Skeletal muscle satellite cell (primary cell): ENCODE measurements at regions not wholly inside any gene's neighbourhood (a gene's known extent, or its start where the extent isn't known, plus 50 kb on each side); places are given as distances from the start of the nearest gene placed in this dataset.
A peak's percentile ranks its signal among the peaks of the same experiment; 100 is the strongest.

ENCODE experiments used
- H3K27me3 ChIP-seq: 2 replicates; pipeline ENCODE4 v1.7.0; 2013; ENCODE audit warnings: low read length; ENCODE audit not compliant: control insufficient read depth, insufficient read depth
- H3K36me3 ChIP-seq: 2 replicates; pipeline ENCODE4 v1.7.0; 2013; ENCODE audit warnings: mild to moderate bottlenecking, control low read depth, low read length; ENCODE audit not compliant: insufficient read depth
- H3K4me1 ChIP-seq: 2 replicates; pipeline ENCODE4 v1.7.0; 2013; ENCODE audit warnings: low read length; ENCODE audit not compliant: control insufficient read depth, insufficient read depth
- H3K4me2 ChIP-seq: 2 replicates; pipeline ENCODE4 v1.7.0; 2013; ENCODE audit warnings: mild to moderate bottlenecking, low read length
- H3K4me3 ChIP-seq: 2 replicates; pipeline ENCODE4 v1.7.0; 2013; ENCODE audit warnings: low read length
- H3K9ac ChIP-seq: 2 replicates; pipeline ENCODE4 v1.7.0; 2013; ENCODE audit warnings: mild to moderate bottlenecking, low read depth, low read length, moderate library complexity
- H3K9me3 ChIP-seq: replicated peaks from 2 replicates; pipeline ENCODE4 v1.7.0; 2013; ENCODE audit warnings: mild to moderate bottlenecking, control low read depth, low read length

DNA sequence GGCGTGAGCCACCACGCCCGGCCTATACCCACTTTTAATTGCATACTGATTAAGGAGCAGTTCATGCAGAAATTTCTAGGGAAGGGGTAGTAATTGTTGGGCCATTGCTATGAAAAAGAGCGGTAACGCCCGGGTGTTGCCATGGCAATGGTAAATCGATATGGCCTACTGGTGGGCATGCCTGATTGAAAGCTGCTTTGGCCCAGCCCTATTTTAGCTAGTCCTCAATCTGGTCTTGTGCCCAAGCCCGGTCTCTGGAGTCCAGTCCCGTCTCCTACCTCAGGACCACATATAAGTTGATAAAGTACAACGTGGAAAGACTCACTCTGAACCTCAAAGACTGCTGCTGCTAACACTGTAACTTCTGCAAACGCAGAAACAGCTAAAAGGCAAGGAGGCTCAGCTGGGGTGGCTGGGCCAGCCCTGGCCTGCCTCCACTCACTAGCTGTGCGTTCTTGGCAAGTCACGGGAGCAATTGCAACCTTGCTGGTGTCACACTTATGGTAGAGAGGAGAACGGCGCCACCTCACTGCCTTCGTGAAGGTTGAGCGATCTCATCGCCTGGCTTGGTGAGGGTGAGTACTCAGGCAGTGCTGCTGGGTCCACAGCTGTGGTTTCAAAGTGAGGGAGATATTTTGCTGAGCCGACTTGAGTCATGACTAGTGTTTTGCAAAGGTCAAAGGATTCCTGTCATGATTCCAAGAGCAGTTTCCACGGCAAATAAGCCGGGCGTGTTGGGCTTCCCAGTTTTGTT, 57.0 kb upstream of the GRPEL1 start:
- Histone ChIP-seq H3K4me3 (no peak overlapping the region), H3K36me3 (no peaks in the 10 kb centered on the region), H3K9me3 (no peaks in the 10 kb centered on the region), H3K4me2 (peak overlapping the region; percentile 57), H3K4me1 (peaks cover 11% of the 10 kb centered on the region), H3K27me3 (peaks cover 30% of the 10 kb centered on the region), H3K9ac (no peak overlapping the region)

GRCh38 chr4:7121866-7122653, 54.2 kb upstream of the GRPEL1 start:
- no peaks in the 10 kb centered on the region for H3K9me3 ChIP-seq
- H3K27me3 ChIP-seq: peaks cover 50% of the 10 kb centered on the region
- no peak overlapping the region for H3K4me3 ChIP-seq
- H3K36me3 ChIP-seq: no peaks in the 10 kb centered on the region
- peaks cover 11% of the 10 kb centered on the region for H3K4me1 ChIP-seq
- H3K4me2 ChIP-seq: no peak overlapping the region
- no peak overlapping the region for H3K9ac ChIP-seq

- Histone ChIP-seq H3K9me3 (no peaks in the 10 kb centered on the region), H3K4me1 (peaks cover 11% of the 10 kb centered on the region), H3K4me2 (no peak overlapping the region), H3K36me3 (no peaks in the 10 kb centered on the region), H3K27me3 (peaks cover 51% of the 10 kb centered on the region), H3K4me3 (no peak overlapping the region), H3K9ac (no peak overlapping the region)
Observed at GRCh38 chr4:7121174-7121573, 53.3 kb upstream of the GRPEL1 start.

DNA sequence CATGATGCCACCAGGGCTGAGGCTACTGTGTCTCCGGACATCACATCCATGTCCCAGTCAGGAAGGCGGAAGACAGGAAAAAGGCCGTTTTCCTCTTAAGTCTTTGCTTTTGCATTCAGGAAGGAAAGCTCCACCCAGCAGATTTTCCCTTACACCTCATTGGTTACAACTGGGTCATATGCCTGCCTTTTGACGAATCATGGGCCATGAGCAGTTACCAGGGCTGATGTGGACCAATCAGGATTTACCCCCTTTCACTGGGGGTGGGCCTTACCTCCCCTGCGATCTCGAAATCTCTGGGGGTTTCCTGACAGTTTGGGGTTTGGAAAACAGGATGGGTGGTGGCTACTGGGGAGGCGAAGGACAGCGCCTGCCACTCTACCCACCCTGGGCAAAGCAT, 52.5 kb upstream of the GRPEL1 start:
- no peak overlapping the region for H3K4me3 ChIP-seq
- peaks cover 51% of the 10 kb centered on the region for H3K27me3 ChIP-seq
- H3K36me3 ChIP-seq: no peaks in the 10 kb centered on the region
- H3K9ac ChIP-seq: no peak overlapping the region
- H3K4me2 ChIP-seq: no peak overlapping the region
- H3K9me3 ChIP-seq: no peaks in the 10 kb centered on the region
- peaks cover 8% of the 10 kb centered on the region for H3K4me1 ChIP-seq

GRCh38 chr4:7118013-7118832, 50.4 kb upstream of the GRPEL1 start:
- Histone ChIP-seq H3K27me3 (peaks cover 44% of the 10 kb centered on the region), H3K4me2 (no peak overlapping the region), H3K9ac (no peak overlapping the region), H3K36me3 (no peaks in the 10 kb centered on the region), H3K4me1 (no peaks in the 10 kb centered on the region), H3K9me3 (no peaks in the 10 kb centered on the region), H3K4me3 (no peak overlapping the region)
